Tibial nerve (tissue), 4 donors: ENCODE measurements at regions not wholly inside any gene's neighbourhood (a gene's known extent, or its start where the extent isn't known, plus 50 kb on each side); places are given as distances from the start of the nearest gene placed in this dataset.

Source experiments
- DNase-seq, 2 donors: peaks; one replicate each; pipeline ENCODE4 v3.0.0-alpha.2; 2019; ENCODE audit warnings: low spot score in 2 of 2
- H3K27ac ChIP-seq, 4 donors: fragments of 200-600 bp; sonication (generic) in 3 of 4; one replicate each; pipeline ENCODE4 v1.5.1; 2017 to 2019; ENCODE audit warnings: mild to moderate bottlenecking in 1 of 4
- H3K27me3 ChIP-seq, 2 donors: fragments of 200-600 bp; sonication (generic) in 1 of 2; one replicate each; pipeline versions ENCODE4 v1.5.1 to v1.6.0; 2017 to 2019
- H3K36me3 ChIP-seq, 3 donors: fragments of 200-600 bp; sonication (generic); one replicate each; pipeline ENCODE4 v1.5.1; 2018 to 2019
- H3K4me1 ChIP-seq, 4 donors: fragments of 200-600 bp; sonication (generic) in 3 of 4; one replicate each; pipeline ENCODE4 v1.5.1; 2017 to 2019
- H3K4me3 ChIP-seq, 4 donors: fragments of 200-600 bp; sonication (generic) in 3 of 4; one replicate each; pipeline ENCODE4 v1.5.1; 2017 to 2019; ENCODE audit warnings: mild to moderate bottlenecking in 1 of 4, moderate library complexity in 1 of 4
- H3K9me3 ChIP-seq, 4 donors: fragments of 200-600 bp; sonication (generic) in 3 of 4; one replicate each; pipeline ENCODE4 v1.5.1; 2017 to 2019
- EP300 ChIP-seq, 2 donors: sonication (generic); formaldehyde crosslinking; IDR thresholded peaks; one replicate each; pipeline ENCODE4 v1.6.1; 2017; ENCODE audit warnings: antibody characterized with exemption in 2 of 2, mild to moderate bottlenecking in 1 of 2
- POLR2A ChIP-seq, 2 donors: fragments of 450-650 bp; IDR thresholded peaks; one replicate each; pipeline ENCODE4 v1.6.1; 2017; ENCODE audit warnings: antibody characterized with exemption in 2 of 2, mild to moderate bottlenecking in 2 of 2, moderate library complexity in 2 of 2
- WGBS, 2 donors: methylation state at CpG; one replicate each; pipeline ENCODE4 v1.1.5; 2018; 5-methylcytosine and 5-hydroxymethylcytosine counted together
- TF ChIP-seq, protein P1 (sequence below), 5 experiments: fragments of 200-600 bp in 3 of 5; fragments of 450-650 bp in 2 of 5; sonication (generic) in 3 of 5; IDR thresholded peaks; one replicate each; pipeline ENCODE4 v1.5.1; 2016 to 2019; ENCODE audit warnings: antibody characterized with exemption in 5 of 5, mild to moderate bottlenecking in 3 of 5, moderate library complexity in 2 of 5

DNA sequence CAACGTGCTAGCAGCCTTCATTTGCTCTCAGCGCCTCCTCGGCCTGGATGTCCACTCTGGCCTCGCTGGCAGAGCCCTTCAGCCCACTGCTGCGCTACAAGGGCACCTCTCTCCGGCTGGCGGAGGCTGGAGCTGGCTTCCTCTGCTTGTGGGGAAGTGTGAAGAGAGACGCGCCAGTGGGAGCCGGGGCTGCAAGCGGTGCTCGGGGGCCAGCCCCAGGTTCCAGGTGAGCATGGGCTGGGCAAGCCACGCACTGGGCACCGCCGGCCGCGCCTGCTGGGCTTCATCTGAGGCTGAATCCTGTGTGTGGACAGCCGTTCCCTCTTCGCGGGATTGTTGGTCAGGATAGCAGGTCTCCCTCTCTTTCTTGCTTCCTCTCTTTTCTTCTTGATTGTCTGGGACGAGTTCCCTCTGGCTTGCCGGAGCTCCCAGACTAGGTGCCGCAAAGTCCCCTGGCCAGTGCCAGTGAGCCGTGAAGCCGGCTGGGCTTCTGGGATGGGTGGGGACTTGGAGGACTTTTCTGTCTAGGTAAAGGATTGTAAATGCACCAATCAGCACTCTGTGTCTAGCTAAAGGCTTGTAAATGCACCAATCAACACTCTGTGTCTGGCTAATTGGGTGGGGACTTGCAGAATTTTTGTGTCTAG, 165.0 kb downstream of the HEPH start:
- Histone ChIP-seq H3K27ac (no peak overlapping the region), H3K4me3 (no peak overlapping the region), H3K27me3 (no peaks in the 10 kb centered on the region), H3K36me3 (no peaks in the 10 kb centered on the region), H3K4me1 (no peaks in the 10 kb centered on the region), H3K9me3 (no peaks in the 10 kb centered on the region)
- no peak for DNase-seq
- 87 to 95% methylated on average over 18 to 25 of the region's 25 CpGs for WGBS, 2 donors
- TF ChIP-seq, protein P1, sequence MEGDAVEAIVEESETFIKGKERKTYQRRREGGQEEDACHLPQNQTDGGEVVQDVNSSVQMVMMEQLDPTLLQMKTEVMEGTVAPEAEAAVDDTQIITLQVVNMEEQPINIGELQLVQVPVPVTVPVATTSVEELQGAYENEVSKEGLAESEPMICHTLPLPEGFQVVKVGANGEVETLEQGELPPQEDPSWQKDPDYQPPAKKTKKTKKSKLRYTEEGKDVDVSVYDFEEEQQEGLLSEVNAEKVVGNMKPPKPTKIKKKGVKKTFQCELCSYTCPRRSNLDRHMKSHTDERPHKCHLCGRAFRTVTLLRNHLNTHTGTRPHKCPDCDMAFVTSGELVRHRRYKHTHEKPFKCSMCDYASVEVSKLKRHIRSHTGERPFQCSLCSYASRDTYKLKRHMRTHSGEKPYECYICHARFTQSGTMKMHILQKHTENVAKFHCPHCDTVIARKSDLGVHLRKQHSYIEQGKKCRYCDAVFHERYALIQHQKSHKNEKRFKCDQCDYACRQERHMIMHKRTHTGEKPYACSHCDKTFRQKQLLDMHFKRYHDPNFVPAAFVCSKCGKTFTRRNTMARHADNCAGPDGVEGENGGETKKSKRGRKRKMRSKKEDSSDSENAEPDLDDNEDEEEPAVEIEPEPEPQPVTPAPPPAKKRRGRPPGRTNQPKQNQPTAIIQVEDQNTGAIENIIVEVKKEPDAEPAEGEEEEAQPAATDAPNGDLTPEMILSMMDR (IDR thresholded peaks at IDR 0.05): no peak
- no peak for TF ChIP-seq EP300 (IDR thresholded peaks at IDR 0.05)

DNA sequence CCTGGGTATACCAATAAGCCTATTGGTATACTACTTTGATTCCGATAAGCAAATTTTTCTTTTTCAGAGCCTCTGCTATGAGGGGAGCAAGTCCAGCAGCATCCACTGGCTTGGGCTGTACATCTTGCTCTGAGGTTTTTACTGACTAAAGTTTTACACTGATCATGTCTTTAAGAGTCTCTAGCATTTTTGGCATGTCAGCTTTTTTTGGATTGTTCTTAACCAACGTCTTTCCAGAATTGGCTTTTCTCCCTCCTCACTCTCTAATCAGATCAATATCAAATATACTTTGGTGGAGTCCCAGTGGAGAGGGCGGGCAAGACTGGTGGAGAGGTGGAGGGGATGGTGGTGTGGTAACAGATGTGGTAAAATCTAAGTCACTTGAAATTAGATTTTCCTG, 196.8 kb downstream of the HEPH start:
- H3K27ac ChIP-seq: no peak overlapping the region
- no peaks in the 10 kb centered on the region for H3K9me3 ChIP-seq
- H3K4me3 ChIP-seq: no peak overlapping the region
- no peak for DNase-seq
- no peaks in the 10 kb centered on the region for H3K36me3 ChIP-seq
- no peak for TF ChIP-seq POLR2A (IDR thresholded peaks at IDR 0.05)
- no peak for TF ChIP-seq EP300 (IDR thresholded peaks at IDR 0.05)
- WGBS, 2 donors: 50 to 60% methylated on average over 3 of the region's 3 CpGs
- H3K27me3 ChIP-seq: no peaks in the 10 kb centered on the region
- H3K4me1 ChIP-seq: no peaks in the 10 kb centered on the region

DNA sequence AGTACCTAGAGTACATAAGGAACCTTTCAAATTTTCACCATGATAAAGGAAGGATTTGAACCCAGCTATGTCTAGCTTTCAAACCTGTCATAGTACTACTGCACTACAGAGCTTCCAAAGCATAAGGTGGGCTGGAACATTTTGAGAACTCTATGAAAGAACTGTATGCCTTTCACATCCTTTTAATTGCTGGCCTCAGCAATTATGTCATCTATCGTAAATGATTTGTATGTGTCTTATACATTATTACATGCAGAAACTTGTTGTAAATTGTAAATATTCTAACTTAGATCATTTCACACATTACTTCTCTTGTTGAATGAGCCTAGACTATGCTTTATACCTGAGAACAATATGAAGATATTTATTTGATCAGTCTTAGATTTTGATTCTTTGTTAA, 220.7 kb downstream of the HEPH start:
- Histone ChIP-seq H3K36me3 (no peaks in the 10 kb centered on the region), H3K4me1 (no peaks in the 10 kb centered on the region), H3K27ac (no peak overlapping the region), H3K27me3 (no peaks in the 10 kb centered on the region), H3K9me3 (no peaks in the 10 kb centered on the region), H3K4me3 (no peak overlapping the region)
- WGBS, 2 donors: 94 to 100% methylated on average over 1 of the region's 1 CpG
- TF ChIP-seq POLR2A (IDR thresholded peaks at IDR 0.05) (no peak), EP300 (IDR thresholded peaks at IDR 0.05) (no peak)
- TF ChIP-seq, protein P1 (IDR thresholded peaks at IDR 0.05): no peak
- no peak for DNase-seq

- Histone ChIP-seq H3K27ac (no peak overlapping the region), H3K36me3 (no peaks in the 10 kb centered on the region), H3K4me3 (no peak overlapping the region), H3K4me1 (no peaks in the 10 kb centered on the region), H3K9me3 (peaks cover 0 to 4% (median 0%) of the 10 kb centered on the region in 4 donors), H3K27me3 (no peaks in the 10 kb centered on the region)
- TF ChIP-seq, protein P1 (IDR thresholded peaks at IDR 0.05): no peak
- TF ChIP-seq POLR2A (IDR thresholded peaks at IDR 0.05) (no peak), EP300 (IDR thresholded peaks at IDR 0.05) (no peak)
- 60 to 70% methylated on average over 1 of the region's 1 CpG for WGBS, 2 donors
- no peak for DNase-seq
Observed at GRCh38 chrX:66399273-66399672, 235.2 kb downstream of the HEPH start.

GRCh38 chrX:66402165-66402564, 236.7 kb downstream of the EDA2R start:
- Histone ChIP-seq H3K4me1 (no peaks in the 10 kb centered on the region), H3K27ac (no peak overlapping the region), H3K9me3 (no peaks in the 10 kb centered on the region), H3K27me3 (no peaks in the 10 kb centered on the region), H3K4me3 (no peak overlapping the region), H3K36me3 (no peaks in the 10 kb centered on the region)
- TF ChIP-seq POLR2A (IDR thresholded peaks at IDR 0.05): no peak
- TF ChIP-seq, protein P1 (IDR thresholded peaks at IDR 0.05): no peak
- no peak for TF ChIP-seq EP300 (IDR thresholded peaks at IDR 0.05)
- no peak for DNase-seq

DNA sequence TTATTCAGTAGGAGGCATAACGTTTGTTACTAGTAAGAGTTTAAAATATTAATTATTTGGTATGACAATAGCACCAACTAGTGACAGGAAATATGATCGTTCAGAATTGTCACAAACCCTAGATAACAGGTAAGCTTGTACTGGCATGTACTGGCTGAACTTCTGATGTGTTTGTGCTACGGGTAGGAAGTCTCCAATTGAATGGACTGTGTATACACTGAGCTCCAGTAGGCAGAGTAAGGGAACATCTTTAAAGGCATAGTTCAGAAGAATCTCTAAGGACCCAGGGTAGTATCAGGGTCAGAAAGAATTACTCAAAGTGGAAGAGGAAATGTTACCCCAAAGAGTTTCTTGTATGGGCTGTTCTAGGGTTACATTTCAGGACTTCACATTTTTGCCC, 230.4 kb downstream of the EDA2R start:
- Histone ChIP-seq H3K36me3 (no peaks in the 10 kb centered on the region), H3K4me3 (no peak overlapping the region), H3K27me3 (no peaks in the 10 kb centered on the region), H3K27ac (no peak overlapping the region), H3K4me1 (no peaks in the 10 kb centered on the region), H3K9me3 (no peaks in the 10 kb centered on the region)
- no peak for TF ChIP-seq POLR2A (IDR thresholded peaks at IDR 0.05)
- TF ChIP-seq, protein P1 (IDR thresholded peaks at IDR 0.05): peak in 1 of 5 experiments; percentile 22
- 44 to 48% methylated on average over 3 of the region's 3 CpGs for WGBS, 2 donors
- DNase-seq: no peak
